ENCODE measurements at regions not wholly inside any gene's neighbourhood (a gene's known extent, or its start where the extent isn't known, plus 50 kb on each side); places are given as distances from the start of the nearest gene placed in this dataset.
"Not testable (repeated sequence)": the region's sequence is repeated elsewhere in the genome, so short reads cannot be mapped to it uniquely, and the experiment has no call there.

- DNase-seq, result no peak
Observed at GRCh38 chr2:190584980-190585661, 50.6 kb upstream of the NEMP2 start.

- no peak for DNase-seq
Observed at GRCh38 chr2:190587106-190587505, 52.6 kb upstream of the NEMP2 start.

DNA sequence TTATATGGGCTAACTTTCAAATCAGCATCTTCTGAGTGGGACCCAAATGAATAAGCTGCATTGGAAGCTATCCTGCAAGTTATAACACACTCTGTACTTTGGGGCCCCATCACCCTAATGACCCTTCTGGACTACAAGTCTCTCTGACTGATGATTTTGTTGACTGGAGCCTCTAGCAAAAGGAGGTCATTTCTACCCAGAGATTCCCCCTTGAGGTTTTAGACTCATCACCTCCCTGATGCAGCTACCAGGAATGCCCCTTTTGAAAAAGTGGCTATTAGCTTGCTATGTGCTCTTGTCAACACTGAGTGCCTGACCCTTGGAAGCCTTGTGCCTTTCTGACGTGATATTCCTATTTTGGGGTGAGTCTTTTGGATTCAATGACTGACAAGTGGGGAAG, 54.5 kb upstream of the NEMP2 start:
- DNase-seq, result no peak

DNA sequence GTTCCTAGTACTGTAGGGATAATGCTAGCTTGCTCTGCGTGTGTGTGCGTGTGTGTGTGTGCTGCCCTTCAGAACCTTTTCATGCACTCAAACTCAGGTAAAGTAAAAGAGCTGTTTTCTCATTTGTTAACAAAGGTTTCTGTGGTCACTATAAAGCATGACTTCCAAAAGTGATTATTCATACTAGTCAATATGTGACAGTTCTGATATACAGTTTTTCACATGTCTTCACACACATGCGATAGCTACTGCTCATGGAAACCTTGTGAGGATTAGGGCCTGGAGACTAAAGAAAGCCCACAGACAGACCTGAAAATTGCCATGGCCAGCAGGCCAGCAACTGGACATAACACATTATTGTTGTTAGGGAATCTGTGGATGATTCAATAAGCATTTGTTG, 56.9 kb upstream of the NEMP2 start:
- DNase-seq, result no peak

- DNase-seq, result no peak
Observed at GRCh38 chr2:190592831-190593230, 56.1 kb upstream of the NAB1 start.

GRCh38 chr2:190595879-190596278, 53.0 kb upstream of the NAB1 start:
- not testable (repeated sequence) for DNase-seq

GRCh38 chr2:190596993-190597392, 51.9 kb upstream of the NAB1 start:
- DNase-seq, result no peak

DNA sequence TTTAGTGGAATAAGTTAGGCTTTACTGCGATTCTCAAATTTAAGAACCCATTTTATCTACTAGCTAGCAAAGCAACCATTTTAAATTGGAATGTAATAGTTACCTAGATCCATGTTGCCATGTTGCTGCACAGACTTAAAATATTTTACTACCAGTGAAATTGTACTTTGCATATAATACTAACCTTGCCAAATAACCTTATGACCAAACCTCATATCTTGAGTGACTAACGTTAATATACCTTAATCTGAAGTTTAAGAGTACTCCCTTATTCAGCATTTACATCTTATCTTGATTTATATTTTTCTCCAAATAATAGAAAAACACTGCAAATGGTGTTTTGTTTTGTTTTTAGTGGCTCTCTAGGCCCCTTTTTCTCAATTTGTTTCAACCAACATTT, 50.3 kb upstream of the NAB1 start:
- DNase-seq, result no peak

DNA sequence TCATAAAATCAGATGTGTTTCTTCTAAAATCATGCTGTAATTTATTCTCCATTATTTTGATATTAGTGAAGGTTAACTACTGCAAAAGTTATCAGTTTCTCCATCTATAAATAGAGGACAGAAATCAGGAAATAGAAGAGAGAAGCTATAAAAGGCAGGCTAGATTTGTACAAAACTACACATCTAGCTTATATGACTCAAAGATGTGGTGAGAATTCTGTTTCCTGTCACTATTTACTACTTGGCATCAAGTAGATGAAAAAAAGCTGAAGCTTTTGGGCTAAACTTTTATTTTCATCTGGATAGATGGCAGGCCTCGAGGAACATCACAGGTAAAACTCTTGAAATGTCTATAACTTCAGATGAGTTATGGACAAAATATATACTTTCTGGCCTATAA, 49.8 kb upstream of the NAB1 start:
- DNase-seq, result peak; percentile 53

Measured in MV-4-11 (cell line).